ENCODE measurements at regions not wholly inside any gene's neighbourhood (a gene's known extent, or its start where the extent isn't known, plus 50 kb on each side); places are given as distances from the start of the nearest gene placed in this dataset.
A peak's percentile ranks its signal among the peaks of the same experiment; 100 is the strongest.

DNA sequence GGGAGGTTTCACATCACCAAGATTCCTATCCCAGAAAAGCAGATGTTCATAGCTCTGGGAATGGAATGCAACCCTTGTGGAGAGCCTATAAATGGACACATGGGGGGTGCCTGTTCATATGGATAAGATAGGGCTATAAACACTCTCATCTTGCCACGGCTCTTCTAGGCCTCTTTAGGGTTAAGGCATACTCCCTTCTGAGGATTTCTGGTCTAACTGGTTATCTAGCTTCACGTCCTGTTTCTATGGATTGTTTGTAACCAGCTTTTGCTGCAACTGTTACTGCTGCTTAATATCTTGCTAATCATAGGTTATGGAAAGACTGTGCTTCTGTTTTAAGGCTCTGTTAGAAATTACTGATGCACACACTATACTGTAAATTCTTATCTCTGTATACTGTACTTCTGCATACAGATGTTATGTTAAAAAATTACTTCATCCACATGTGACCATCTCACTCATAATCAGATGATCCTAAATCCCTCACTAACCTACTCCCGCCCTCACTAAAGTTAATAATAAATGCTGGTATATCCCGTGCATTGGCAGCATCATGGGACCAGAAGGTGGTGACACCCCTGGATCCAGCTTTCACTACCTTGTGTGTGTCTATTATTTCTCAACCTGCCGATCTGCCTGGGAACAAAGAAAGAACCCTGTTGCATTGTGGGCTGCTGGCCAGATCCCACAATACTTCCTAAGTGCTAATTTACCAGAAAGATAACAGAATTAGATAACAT is 68.7 kb downstream of the PRKAB2 start:
- peak; percentile 52 to 76 (median 64) for DNase-seq

GRCh38 chr1:147099192-147099591 is 73.1 kb downstream of the PRKAB2 start:
- DNase-seq, result no peak

DNA sequence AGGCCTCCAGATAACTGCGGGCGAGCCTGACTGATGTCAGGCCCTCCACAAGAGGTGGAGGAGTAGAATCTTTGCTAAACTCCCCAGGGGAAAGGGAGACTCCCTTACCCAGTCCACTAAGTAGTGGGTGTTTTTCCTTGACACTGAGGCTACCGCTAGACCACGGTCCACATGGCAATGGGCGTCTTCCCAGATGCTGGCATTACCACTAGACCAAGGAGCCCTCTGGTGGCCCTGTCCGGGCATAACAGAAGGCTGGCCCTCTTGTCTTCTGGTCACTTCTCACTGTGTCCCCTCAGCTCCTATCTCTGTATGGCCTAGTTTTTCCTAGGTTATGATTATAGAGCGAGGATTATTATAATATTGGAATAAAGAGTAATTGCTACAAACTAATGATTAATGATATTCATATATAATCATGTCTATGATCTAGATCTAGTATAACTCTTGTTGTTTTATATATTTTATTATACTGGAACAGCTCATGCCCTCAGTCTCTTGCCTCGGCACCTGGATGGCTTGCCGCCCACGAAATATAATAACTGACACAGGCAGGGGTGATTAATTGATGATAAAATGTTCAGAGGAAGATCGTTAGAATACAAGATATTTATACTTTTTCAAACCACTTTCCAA is 73.8 kb downstream of the PRKAB2 start:
- peak; percentile 38 to 58 (median 46) for DNase-seq

DNA sequence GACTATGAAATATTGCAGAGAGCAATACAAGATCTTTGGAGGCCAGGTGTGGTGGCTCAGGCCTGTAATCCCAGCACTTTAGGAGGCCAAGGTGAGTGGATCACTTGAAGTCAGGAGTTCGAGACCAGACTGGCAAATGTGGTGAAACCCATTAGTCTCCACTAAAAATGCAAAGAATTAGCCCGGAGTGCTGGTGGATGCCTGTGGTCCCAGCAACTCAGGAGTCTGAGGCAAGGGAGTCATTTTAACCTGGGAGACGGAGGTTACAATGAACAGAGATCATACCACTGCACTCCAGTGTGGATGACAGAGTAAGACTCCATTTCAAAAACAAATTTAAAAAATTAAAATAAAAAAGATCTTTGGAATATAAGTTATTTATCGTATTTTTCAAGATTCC is 76.6 kb downstream of the PRKAB2 start:
- no peak for DNase-seq

DNA sequence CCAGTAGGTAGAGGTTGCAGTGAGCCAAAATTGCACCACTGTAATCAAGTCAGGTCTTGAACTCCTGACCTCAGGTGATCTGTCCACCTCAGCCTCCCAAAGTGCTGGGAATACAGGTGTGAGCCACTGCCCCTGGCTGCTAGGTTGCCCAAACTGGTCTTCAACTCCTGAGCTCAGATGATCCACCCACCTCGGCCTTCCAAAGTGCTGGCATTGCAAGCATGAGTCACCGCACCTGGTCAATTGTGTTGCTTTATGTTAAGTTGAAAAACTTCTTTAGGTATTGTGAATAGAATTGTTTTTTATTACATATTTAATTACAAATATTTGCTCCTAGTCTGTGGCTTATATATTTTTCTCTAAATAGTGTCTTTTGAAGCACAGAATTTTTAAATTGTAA is 80.5 kb downstream of the PRKAB2 start:
- no peak for DNase-seq

DNA sequence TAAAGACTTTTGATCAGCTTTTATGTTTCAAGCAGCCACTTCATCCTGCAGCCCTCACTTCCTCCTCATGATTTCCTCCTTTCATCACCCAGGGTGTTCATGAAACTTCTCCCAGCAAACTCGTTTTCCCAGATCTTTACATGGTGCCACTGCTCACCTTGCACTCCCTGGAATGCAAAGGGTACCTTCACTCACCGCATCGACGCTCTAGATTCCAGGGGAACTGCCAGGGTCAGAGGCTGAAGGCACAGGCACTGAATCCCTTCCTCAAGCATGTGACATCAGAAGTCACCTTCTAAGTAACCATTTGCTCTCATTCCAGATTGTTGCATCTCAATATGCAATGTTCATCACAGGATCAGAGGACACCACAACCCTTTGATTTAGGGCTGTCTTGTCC is 82.8 kb downstream of the PRKAB2 start:
- peak in 1 of 4 experiments; percentile 18 for DNase-seq

GRCh38 chr1:147086129-147086528 is 86.1 kb downstream of the PRKAB2 start:
- DNase-seq, result no peak

GRCh38 chr1:147084273-147085096 is 87.8 kb downstream of the PRKAB2 start:
- DNase-seq, result peak; percentile 68 to 84 (median 76)

GRCh38 chr1:147083919-147084272 is 88.4 kb downstream of the PRKAB2 start:
- no peak for DNase-seq

GRCh38 chr1:147080671-147081394 is 91.4 kb downstream of the PRKAB2 start:
- DNase-seq, result no peak

DNA sequence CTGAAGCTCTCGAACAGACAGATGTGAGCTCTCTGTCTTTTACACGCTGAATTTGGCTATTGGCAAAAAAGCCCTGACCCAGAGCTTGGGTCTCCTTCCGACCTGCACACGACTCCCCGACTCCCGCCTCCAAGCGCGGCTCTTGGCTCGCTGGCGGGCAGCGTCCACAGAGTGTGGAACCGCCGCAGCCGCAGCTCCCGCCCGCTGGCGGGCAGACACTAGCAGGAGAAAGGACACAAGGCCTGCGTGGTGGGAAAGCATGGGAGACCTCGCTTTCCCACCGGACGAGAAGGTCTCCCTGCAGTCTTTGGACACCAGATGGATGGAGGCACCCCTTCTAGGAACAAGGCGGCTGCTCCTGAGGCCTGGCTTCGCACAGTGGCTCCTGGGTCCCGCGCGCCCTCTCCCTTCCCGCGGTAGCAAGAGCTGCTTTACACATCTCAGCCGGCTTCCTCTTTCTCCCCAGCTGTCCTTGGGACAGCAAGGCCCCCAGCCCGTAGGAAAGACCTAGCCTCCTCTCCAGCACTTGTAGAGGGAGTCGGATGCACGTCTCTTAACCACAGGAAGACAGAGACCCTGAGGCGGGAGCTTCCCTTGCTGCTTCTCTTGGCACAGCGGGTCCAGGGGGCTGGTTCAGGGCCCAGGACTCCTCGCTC is 92.1 kb downstream of the PRKAB2 start:
- DNase-seq, result peak in 3 of 4 experiments; percentile 29 to 51 (median 39)

GRCh38 chr1:147079400-147080005 is 92.8 kb downstream of the PRKAB2 start:
- no peak for DNase-seq

DNA sequence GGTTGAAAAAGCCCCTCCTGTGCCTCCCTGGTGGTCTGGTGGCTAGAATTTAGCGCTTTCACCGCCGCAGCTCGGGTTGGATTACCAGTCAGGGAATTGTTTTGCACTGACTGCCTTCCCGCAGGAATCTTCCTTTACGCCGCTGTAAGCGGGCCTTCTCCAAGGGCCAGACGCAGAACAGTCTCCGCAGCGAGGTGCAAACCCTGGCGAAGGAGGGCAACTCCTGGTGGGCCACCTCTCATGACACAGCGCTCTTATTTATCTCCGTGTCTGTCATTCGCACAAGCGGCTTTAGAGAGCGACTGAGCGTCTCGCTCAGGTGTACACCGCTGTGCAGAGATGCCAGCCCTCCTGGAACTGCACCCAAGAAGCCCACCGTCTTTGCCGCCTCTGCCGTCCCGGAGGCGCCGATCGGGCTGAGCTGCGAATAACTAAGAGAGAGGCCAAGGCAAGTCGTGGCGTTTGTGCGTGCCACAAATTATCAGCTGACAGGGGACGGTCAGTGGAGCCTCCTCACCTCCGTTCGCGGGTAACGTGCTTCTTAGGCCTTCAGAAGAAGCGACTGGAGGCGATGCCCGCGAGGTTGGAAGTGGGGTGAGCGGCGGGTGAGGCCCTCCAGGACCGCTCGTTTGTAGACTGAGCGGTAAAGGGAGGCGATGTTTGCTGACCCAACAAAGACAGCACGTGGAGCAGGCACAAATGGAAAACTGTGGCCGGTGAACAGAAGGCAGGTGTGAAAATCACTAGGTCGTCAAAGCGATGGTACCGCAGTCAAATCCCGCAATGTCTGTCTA is 93.5 kb downstream of the PRKAB2 start:
- DNase-seq, result no peak

- no peak for DNase-seq
Observed at GRCh38 chr1:147077936-147078605, 94.2 kb downstream of the PRKAB2 start.

- no peak for DNase-seq
Observed at GRCh38 chr1:147077523-147077922, 94.7 kb downstream of the PRKAB2 start.

DNA sequence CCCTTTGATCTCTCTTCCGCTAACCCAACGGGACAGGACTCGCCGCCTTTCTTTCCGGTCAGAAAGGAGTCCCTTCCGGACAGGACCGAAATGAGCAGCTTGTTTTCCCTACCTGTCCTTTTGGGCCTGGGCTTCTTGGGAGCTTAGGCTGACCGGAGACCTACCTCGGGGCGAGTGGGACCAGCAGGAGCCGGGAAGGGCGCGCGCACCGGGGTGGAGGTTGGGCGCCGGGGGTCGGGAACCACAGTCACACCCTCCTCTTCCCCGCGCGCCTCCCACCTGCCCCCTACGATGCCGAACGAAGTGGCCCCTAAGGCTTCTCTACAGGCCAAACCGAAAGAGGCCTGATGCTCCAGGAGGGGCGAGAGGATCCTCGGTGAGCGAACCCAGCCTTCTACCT is 95.2 kb downstream of the PRKAB2 start:
- DNase-seq, result no peak

GRCh38 chr1:147076442-147076841 is 95.8 kb downstream of the PRKAB2 start:
- no peak for DNase-seq

DNA sequence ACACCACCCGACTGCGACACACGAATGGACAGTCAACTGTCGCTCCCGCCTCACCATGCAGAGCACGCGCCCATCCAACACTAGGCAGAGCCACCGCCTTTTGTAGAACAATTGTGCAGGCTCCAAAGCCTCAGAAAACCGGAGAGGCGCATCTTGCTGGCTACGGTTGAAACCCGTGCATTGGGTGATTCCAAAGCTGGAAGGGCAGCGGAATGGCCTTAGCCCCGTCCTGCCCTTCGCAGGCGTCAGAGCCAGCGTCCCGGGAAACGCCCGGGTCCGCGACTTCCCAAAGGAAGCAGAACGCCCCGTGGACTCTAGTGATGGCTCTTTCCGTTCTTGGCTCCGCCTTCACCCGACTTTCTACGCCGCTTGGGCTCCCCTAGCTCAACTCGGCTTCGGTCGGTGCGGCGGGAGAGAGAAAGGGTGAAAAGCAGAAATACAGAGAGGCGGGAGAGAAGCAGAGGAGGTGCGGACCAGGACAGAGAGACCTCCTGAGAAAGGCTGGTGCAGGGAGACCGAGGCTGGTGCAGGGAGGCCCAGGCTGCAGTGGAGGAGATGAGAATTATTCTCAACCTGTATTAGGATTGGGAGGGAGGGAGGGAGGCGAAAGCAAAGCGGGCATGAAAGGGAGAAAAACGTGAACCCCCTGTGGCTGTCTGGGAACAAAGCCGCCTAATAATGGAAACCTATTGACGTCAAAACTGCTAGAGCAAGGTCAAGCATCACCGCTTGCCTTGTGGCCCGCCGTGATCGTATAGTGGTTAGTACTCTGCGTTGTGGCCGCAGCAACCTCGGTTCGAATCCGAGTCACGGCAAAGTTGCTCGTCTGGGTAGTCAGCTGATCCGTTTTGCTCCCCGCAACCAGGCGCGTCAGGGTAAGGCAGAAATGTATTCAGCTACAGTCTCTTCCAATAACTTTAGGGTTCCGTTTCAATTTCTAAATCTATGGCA is 99.5 kb downstream of the PRKAB2 start:
- peak; percentile 17 to 53 (median 36) for DNase-seq

- DNase-seq, result no peak
Observed at GRCh38 chr1:147071142-147071541, 101.1 kb downstream of the PRKAB2 start.
